NCI-H1092 (cell line): ENCODE measurements at regions not wholly inside any gene's neighbourhood (a gene's known extent, or its start where the extent isn't known, plus 50 kb on each side); places are given as distances from the start of the nearest gene placed in this dataset.
"Not testable (repeated sequence)": the region's sequence is repeated elsewhere in the genome, so short reads cannot be mapped to it uniquely, and the experiment has no call there.

ENCODE experiments used
- DNase-seq: peaks from one replicate; lab custom pipeline; 2025; lab: John Stamatoyannopoulos, UW

- no peak for DNase-seq
These were observed 225.7 kb downstream of the MEX3B start for GRCh38 chr15:81819924-81820635.

- DNase-seq, result no peak
These were observed 230.8 kb downstream of the MEX3B start for GRCh38 chr15:81814882-81815455.

- DNase-seq, result peak; percentile 22
These were observed 232.6 kb downstream of the MEX3B start for GRCh38 chr15:81813215-81813614.

GRCh38 chr15:81812456-81812855 lies 233.4 kb downstream of the MEX3B start:
- no peak for DNase-seq

GRCh38 chr15:81811736-81812135 lies 234.1 kb downstream of the MEX3B start:
- no peak for DNase-seq

- DNase-seq, result peak; percentile 32
These were observed 236.3 kb downstream of the MEX3B start for GRCh38 chr15:81809543-81809942.

GRCh38 chr15:81807806-81808205 lies 238.0 kb downstream of the MEX3B start:
- DNase-seq, result no peak

GRCh38 chr15:81807186-81807585 lies 238.6 kb downstream of the MEX3B start:
- DNase-seq, result no peak

- DNase-seq, result no peak
These were observed 249.9 kb downstream of the MEX3B start for GRCh38 chr15:81795899-81796298.

GRCh38 chr15:81792646-81793045 lies 253.2 kb downstream of the MEX3B start:
- no peak for DNase-seq

- not testable (repeated sequence) for DNase-seq
These were observed 254.5 kb downstream of the MEX3B start for GRCh38 chr15:81791322-81791721.

- DNase-seq, result no peak
These were observed 256.4 kb downstream of the MEX3B start for GRCh38 chr15:81789403-81789802.

- no peak for DNase-seq
These were observed 259.0 kb downstream of the MEX3B start for GRCh38 chr15:81786776-81787175.

- no peak for DNase-seq
These were observed 260.1 kb downstream of the MEX3B start for GRCh38 chr15:81785679-81786078.

- DNase-seq, result no peak
These were observed 260.6 kb downstream of the MEX3B start for GRCh38 chr15:81785181-81785580.

- no peak for DNase-seq
These were observed 261.1 kb downstream of the MEX3B start for GRCh38 chr15:81784751-81785150.

GRCh38 chr15:81783586-81783985 lies 262.2 kb downstream of the MEX3B start:
- DNase-seq, result no peak

- no peak for DNase-seq
These were observed 262.7 kb downstream of the MEX3B start for GRCh38 chr15:81783076-81783475.

GRCh38 chr15:81781395-81781794 lies 264.4 kb downstream of the MEX3B start:
- DNase-seq, result no peak

GRCh38 chr15:81780966-81781365 lies 264.9 kb downstream of the MEX3B start:
- DNase-seq, result no peak

GRCh38 chr15:81779181-81779580 lies 266.6 kb downstream of the MEX3B start:
- no peak for DNase-seq

GRCh38 chr15:81777546-81777945 lies 268.3 kb downstream of the MEX3B start:
- DNase-seq, result no peak

- no peak for DNase-seq
These were observed 268.8 kb downstream of the MEX3B start for GRCh38 chr15:81776976-81777375.

GRCh38 chr15:81775779-81776178 lies 270.0 kb downstream of the MEX3B start:
- not testable (repeated sequence) for DNase-seq
